HG03139 (cell line): ENCODE measurements at regions not wholly inside any gene's neighbourhood (a gene's known extent, or its start where the extent isn't known, plus 50 kb on each side); places are given as distances from the start of the nearest gene placed in this dataset.

Experiments
- ATAC-seq: cut with Tn5 transposase; IDR thresholded peaks from one replicate; pipeline ENCODE4 v1.9.1; 2021; ENCODE audit not compliant: unreplicated experiment

GRCh38 chr3:111311709-111312235 lies 230.2 kb upstream of the CD96 start:
- ATAC-seq, result peak; percentile 84

- ATAC-seq, result no peak
Observed at GRCh38 chr3:111314181-111314873, 227.7 kb upstream of the CD96 start.

- ATAC-seq, result no peak
Observed at GRCh38 chr3:111314898-111315297, 227.1 kb upstream of the CD96 start.

GRCh38 chr3:111315930-111316587 lies 225.9 kb upstream of the CD96 start:
- ATAC-seq, result no peak

GRCh38 chr3:111318289-111318688 lies 223.7 kb upstream of the CD96 start:
- no peak for ATAC-seq

- ATAC-seq, result no peak
Observed at GRCh38 chr3:111319598-111319997, 222.4 kb upstream of the CD96 start.

GRCh38 chr3:111321786-111322185 lies 220.2 kb upstream of the CD96 start:
- ATAC-seq, result no peak

- no peak for ATAC-seq
Observed at GRCh38 chr3:111323019-111323418, 219.0 kb upstream of the CD96 start.

- no peak for ATAC-seq
Observed at GRCh38 chr3:111324151-111324550, 217.8 kb upstream of the CD96 start.

GRCh38 chr3:111324645-111325044 lies 217.4 kb upstream of the CD96 start:
- ATAC-seq, result peak; percentile 86

- no peak for ATAC-seq
Observed at GRCh38 chr3:111325160-111325718, 216.8 kb upstream of the CD96 start.

GRCh38 chr3:111326144-111326995 lies 215.6 kb upstream of the CD96 start:
- peak; percentile 42 for ATAC-seq

GRCh38 chr3:111331306-111331705 lies 210.7 kb upstream of the CD96 start:
- ATAC-seq, result no peak

- ATAC-seq, result no peak
Observed at GRCh38 chr3:111331912-111332311, 210.1 kb upstream of the CD96 start.

- ATAC-seq, result no peak
Observed at GRCh38 chr3:111332488-111333080, 209.4 kb upstream of the CD96 start.

GRCh38 chr3:111333642-111334041 lies 208.4 kb upstream of the CD96 start:
- no peak for ATAC-seq

- ATAC-seq, result no peak
Observed at GRCh38 chr3:111335512-111336303, 206.3 kb upstream of the CD96 start.

GRCh38 chr3:111336511-111336910 lies 205.5 kb upstream of the CD96 start:
- ATAC-seq, result no peak

- no peak for ATAC-seq
Observed at GRCh38 chr3:111338059-111338698, 203.8 kb upstream of the CD96 start.

- ATAC-seq, result no peak
Observed at GRCh38 chr3:111339017-111339416, 203.0 kb upstream of the CD96 start.
